NCI-H345 treated with DMSO at 0.1 percent for 48 hours (cell line): ENCODE measurements at regions not wholly inside any gene's neighbourhood (a gene's known extent, or its start where the extent isn't known, plus 50 kb on each side); places are given as distances from the start of the nearest gene placed in this dataset.
"Not testable (repeated sequence)": the region's sequence is repeated elsewhere in the genome, so short reads cannot be mapped to it uniquely, and the experiment has no call there.

Experiments
- DNase-seq: peaks from one replicate; lab custom pipeline; 2025; ENCODE audit not compliant: unreplicated experiment; lab: John Stamatoyannopoulos, UW

- DNase-seq = no peak
Observed at GRCh38 chrX:63470506-63470905, 119.4 kb upstream of the SPIN4 start.

GRCh38 chrX:63466690-63467089 is 115.6 kb upstream of the SPIN4 start:
- no peak for DNase-seq

GRCh38 chrX:63458981-63459380 is 107.8 kb upstream of the SPIN4 start:
- no peak for DNase-seq

GRCh38 chrX:63453571-63453970 is 102.4 kb upstream of the SPIN4 start:
- DNase-seq = no peak

- no peak for DNase-seq
Observed at GRCh38 chrX:63441717-63442116, 90.6 kb upstream of the SPIN4 start.

- DNase-seq = no peak
Observed at GRCh38 chrX:63439580-63439979, 88.4 kb upstream of the SPIN4 start.

GRCh38 chrX:63436865-63437264 is 85.7 kb upstream of the SPIN4 start:
- DNase-seq = no peak

- DNase-seq = no peak
Observed at GRCh38 chrX:63434665-63435064, 83.5 kb upstream of the SPIN4 start.

GRCh38 chrX:63434206-63434605 is 83.1 kb upstream of the SPIN4 start:
- no peak for DNase-seq

GRCh38 chrX:63430026-63430425 is 78.9 kb upstream of the SPIN4 start:
- DNase-seq = no peak

- DNase-seq = no peak
Observed at GRCh38 chrX:63428348-63428747, 77.2 kb upstream of the SPIN4 start.

GRCh38 chrX:63426519-63426918 is 75.4 kb upstream of the SPIN4 start:
- DNase-seq = no peak

GRCh38 chrX:63424063-63424462 is 72.9 kb upstream of the SPIN4 start:
- no peak for DNase-seq

GRCh38 chrX:63421411-63421810 is 70.3 kb upstream of the SPIN4 start:
- DNase-seq = no peak

- no peak for DNase-seq
Observed at GRCh38 chrX:63418211-63418610, 67.1 kb upstream of the SPIN4 start.

- no peak for DNase-seq
Observed at GRCh38 chrX:63417649-63418048, 66.5 kb upstream of the SPIN4 start.

- DNase-seq = not testable (repeated sequence)
Observed at GRCh38 chrX:63409934-63410333, 58.8 kb upstream of the SPIN4 start.

- DNase-seq = no peak
Observed at GRCh38 chrX:63408050-63408449, 56.9 kb upstream of the SPIN4 start.

GRCh38 chrX:63404332-63404731 is 53.2 kb upstream of the SPIN4 start:
- DNase-seq = no peak

- no peak for DNase-seq
Observed at GRCh38 chrX:63402106-63402505, 51.0 kb upstream of the SPIN4 start.
